ENCODE measurements at regions not wholly inside any gene's neighbourhood (a gene's known extent, or its start where the extent isn't known, plus 50 kb on each side); places are given as distances from the start of the nearest gene placed in this dataset.

- DNase-seq (ENCODE audit: low spot score): no peak
- BruUV-seq (replicated peaks): no TSS peak
- FAIRE-seq: no peak
- intact Hi-C loops (cut with micrococcal nuclease; ENCODE audit: unreplicated experiment): no loop called here
- Histone ChIP-seq H4K20me1 (ENCODE audit: insufficient read depth, low read length) (no peaks in the 10 kb centered on the region), H3K27me3 (ENCODE audit: control insufficient read depth in 1 of 2, insufficient read depth in 2 of 2, low read length in 2 of 2) (peaks cover 0 to 13% of the 10 kb centered on the region in 2 experiments; a peak in 2 of 5 replicates), H3K9ac (ENCODE audit: insufficient read depth, low read depth, low read length) (no peak overlapping the region), H3K4me1 (ENCODE audit: insufficient read depth, low read length) (no peaks in the 10 kb centered on the region), H3K4me3 (replicated peaks in 1 of 3; ENCODE audit: insufficient read depth in 1 of 3, low read depth in 2 of 3, low read length in 3 of 3) (no peak overlapping the region), H3K79me2 (ENCODE audit: insufficient read depth, low read length) (no peaks in the 10 kb centered on the region), H3K27ac (ENCODE audit: extremely low read length, insufficient read depth, low read length) (no peak overlapping the region), H3K4me2 (ENCODE audit: low read depth, low read length) (no peak overlapping the region), H2AFZ (ENCODE audit: low read length) (no peak overlapping the region), H3K36me3 (replicated peaks in 1 of 2; ENCODE audit: control insufficient read depth in 1 of 2, insufficient read depth in 2 of 2, low read length in 2 of 2) (no peaks in the 10 kb centered on the region), H3K9me3 (ENCODE audit: low read length) (no peaks in the 10 kb centered on the region)
- POLR2A ChIA-PET: no interaction called here
- TF ChIP-seq NCOR1 (IDR thresholded peaks at IDR 0.05; ENCODE audit: borderline replicate concordance, low read length): no peak
- CTCF ChIA-PET (ENCODE audit: low intra/inter-chr PET ratio, low total read pairs): no interaction called here
- in situ Hi-C loops (cut with HindIII; ENCODE audit: extremely low pct_ligation_motif_present, low pct_unique_long_range_greater_than_20kb): no loop called here
- no peak for ATAC-seq
- WGBS (ENCODE audit: low lambda C conversion rate): 2% methylated on average over 4 of the region's 4 CpGs
Measured at GRCh38 chr16:5333991-5334390, 236.4 kb upstream of the EEF2KMT start.

GRCh38 chr16:5333126-5333525 lies 235.5 kb upstream of the EEF2KMT start:
- H3K9ac ChIP-seq (ENCODE audit: insufficient read depth, low read depth, low read length): no peak overlapping the region
- H4K20me1 ChIP-seq (ENCODE audit: insufficient read depth, low read length): no peaks in the 10 kb centered on the region
- no peak overlapping the region for H2AFZ ChIP-seq (ENCODE audit: low read length)
- FAIRE-seq (no peak), ATAC-seq (no peak), DNase-seq (ENCODE audit: low spot score) (no peak)
- H3K4me1 ChIP-seq (ENCODE audit: insufficient read depth, low read length): no peaks in the 10 kb centered on the region
- no peak overlapping the region for H3K4me2 ChIP-seq (ENCODE audit: low read depth, low read length)
- peaks cover 0 to 18% of the 10 kb centered on the region in 2 experiments; a peak in 2 of 5 replicates for H3K27me3 ChIP-seq (ENCODE audit: control insufficient read depth in 1 of 2, insufficient read depth in 2 of 2, low read length in 2 of 2)
- H3K9me3 ChIP-seq (ENCODE audit: low read length): no peaks in the 10 kb centered on the region
- intact Hi-C loops (cut with micrococcal nuclease; ENCODE audit: unreplicated experiment) (no loop called here), in situ Hi-C loops (cut with HindIII; ENCODE audit: extremely low pct_ligation_motif_present, low pct_unique_long_range_greater_than_20kb) (no loop called here)
- CTCF ChIA-PET (ENCODE audit: low intra/inter-chr PET ratio, low total read pairs): no interaction called here
- H3K79me2 ChIP-seq (ENCODE audit: insufficient read depth, low read length): no peaks in the 10 kb centered on the region
- TF ChIP-seq ZBTB4 (CRISPR knock-in tag; IDR thresholded peaks at IDR 0.05; ENCODE audit: borderline replicate concordance) (no peak), MBD4 (IDR thresholded peaks at IDR 0.05; ENCODE audit: borderline replicate concordance, low read length) (no peak), KLF13 (CRISPR knock-in tag; IDR thresholded peaks at IDR 0.05) (no peak), PAF1 (CRISPR knock-in tag; IDR thresholded peaks at IDR 0.05) (no peak), HDAC6 (IDR thresholded peaks at IDR 0.05; ENCODE audit: low read depth, low read length) (no peak), PAWR (CRISPR knock-in tag; IDR thresholded peaks at IDR 0.05; ENCODE audit: borderline replicate concordance) (no peak), ZNF282 (IDR thresholded peaks at IDR 0.05; ENCODE audit: partially characterized antibody) (no peak), E2F1 (CRISPR knock-in tag; IDR thresholded peaks at IDR 0.05) (no peak), ZSCAN12 (CRISPR knock-in tag; IDR thresholded peaks at IDR 0.05) (no peak), NR2F2 (IDR thresholded peaks at IDR 0.05; ENCODE audit: borderline replicate concordance, low read depth) (no peak)
- TF ChIP-seq, protein P1, sequence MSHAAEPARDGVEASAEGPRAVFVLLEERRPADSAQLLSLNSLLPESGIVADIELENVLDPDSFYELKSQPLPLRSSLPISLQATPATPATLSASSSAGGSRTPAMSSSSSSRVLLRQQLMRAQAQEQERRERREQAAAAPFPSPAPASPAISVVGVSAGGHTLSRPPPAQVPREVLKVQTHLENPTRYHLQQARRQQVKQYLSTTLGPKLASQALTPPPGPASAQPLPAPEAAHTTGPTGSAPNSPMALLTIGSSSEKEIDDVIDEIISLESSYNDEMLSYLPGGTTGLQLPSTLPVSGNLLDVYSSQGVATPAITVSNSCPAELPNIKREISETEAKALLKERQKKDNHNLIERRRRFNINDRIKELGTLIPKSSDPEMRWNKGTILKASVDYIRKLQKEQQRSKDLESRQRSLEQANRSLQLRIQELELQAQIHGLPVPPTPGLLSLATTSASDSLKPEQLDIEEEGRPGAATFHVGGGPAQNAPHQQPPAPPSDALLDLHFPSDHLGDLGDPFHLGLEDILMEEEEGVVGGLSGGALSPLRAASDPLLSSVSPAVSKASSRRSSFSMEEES (CRISPR knock-in tag; IDR thresholded peaks at IDR 0.05): no peak
- no peak overlapping the region for H3K4me3 ChIP-seq (replicated peaks in 1 of 3; ENCODE audit: insufficient read depth in 1 of 3, low read depth in 2 of 3, low read length in 3 of 3)
- H3K27ac ChIP-seq (ENCODE audit: extremely low read length, insufficient read depth, low read length): no peak overlapping the region
- WGBS (ENCODE audit: low lambda C conversion rate): 11% methylated on average over 5 of the region's 5 CpGs
- POLR2A ChIA-PET: no interaction called here
- H3K36me3 ChIP-seq (replicated peaks in 1 of 2; ENCODE audit: control insufficient read depth in 1 of 2, insufficient read depth in 2 of 2, low read length in 2 of 2): no peaks in the 10 kb centered on the region
- BruUV-seq (replicated peaks): no TSS peak

All from HepG2 (cell line).